ENCODE measurements at regions not wholly inside any gene's neighbourhood (a gene's known extent, or its start where the extent isn't known, plus 50 kb on each side); places are given as distances from the start of the nearest gene placed in this dataset.

- Histone ChIP-seq H3K9me3 (ENCODE audit: control insufficient read depth in 2 of 2, insufficient read depth in 1 of 2, low read depth in 1 of 2, low read length in 1 of 2) (no peaks in the 10 kb centered on the region), H3K36me3 (ENCODE audit: control insufficient read depth in 3 of 3, insufficient read depth in 2 of 3, low read depth in 1 of 3, low read length in 3 of 3) (no peaks in the 10 kb centered on the region), H3K27me3 (ENCODE audit: control insufficient read depth in 3 of 3, insufficient read depth in 3 of 3, low read length in 3 of 3) (no peaks in the 10 kb centered on the region), H3K27ac (ENCODE audit: low read depth in 1 of 3, low read length in 2 of 3) (no peak overlapping the region), H3K4me1 (ENCODE audit: control insufficient read depth in 3 of 3, insufficient read depth in 2 of 3, low read depth in 1 of 3, low read length in 2 of 3) (no peaks in the 10 kb centered on the region), H3K4me3 (ENCODE audit: low read depth in 1 of 3, low read length in 3 of 3) (no peak overlapping the region)
- 63 to 78% (median 76%) methylated on average over 2 of the region's 2 CpGs for WGBS, 3 donors
- FAIRE-seq = no peak
- no peak for DNase-seq
Observed at GRCh38 chr6:8492536-8493133, 57.3 kb upstream of the SLC35B3 start.

All from small intestine (tissue), 7 donors.